GM19467 (cell line): ENCODE measurements at regions not wholly inside any gene's neighbourhood (a gene's known extent, or its start where the extent isn't known, plus 50 kb on each side); places are given as distances from the start of the nearest gene placed in this dataset.

ENCODE experiments used
- ATAC-seq: cut with Tn5 transposase; IDR thresholded peaks from one replicate; pipeline ENCODE4 v1.9.1; 2021; ENCODE audit warnings: mild to moderate bottlenecking, moderate library complexity; ENCODE audit not compliant: unreplicated experiment

DNA sequence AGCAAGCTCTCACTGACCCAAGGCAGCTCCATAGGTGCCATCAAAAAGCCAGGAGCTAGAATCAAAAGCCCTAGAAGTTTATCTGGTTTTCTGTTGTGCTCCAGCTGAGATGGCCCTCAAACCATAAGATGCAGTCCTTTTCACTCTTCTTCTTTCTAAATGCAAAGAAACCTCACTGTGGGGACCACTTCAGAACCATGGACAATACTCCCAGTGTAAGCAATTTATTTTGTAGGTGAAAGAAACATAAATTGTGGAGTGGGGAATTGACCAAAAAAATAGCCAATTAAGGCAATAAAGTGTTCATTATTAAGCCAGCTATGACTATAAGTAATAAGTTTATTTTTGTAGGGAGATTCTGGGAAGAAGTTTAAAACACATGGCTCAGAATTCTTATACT, 1399.9 kb downstream of the PLA2G4A start:
- no peak for ATAC-seq

DNA sequence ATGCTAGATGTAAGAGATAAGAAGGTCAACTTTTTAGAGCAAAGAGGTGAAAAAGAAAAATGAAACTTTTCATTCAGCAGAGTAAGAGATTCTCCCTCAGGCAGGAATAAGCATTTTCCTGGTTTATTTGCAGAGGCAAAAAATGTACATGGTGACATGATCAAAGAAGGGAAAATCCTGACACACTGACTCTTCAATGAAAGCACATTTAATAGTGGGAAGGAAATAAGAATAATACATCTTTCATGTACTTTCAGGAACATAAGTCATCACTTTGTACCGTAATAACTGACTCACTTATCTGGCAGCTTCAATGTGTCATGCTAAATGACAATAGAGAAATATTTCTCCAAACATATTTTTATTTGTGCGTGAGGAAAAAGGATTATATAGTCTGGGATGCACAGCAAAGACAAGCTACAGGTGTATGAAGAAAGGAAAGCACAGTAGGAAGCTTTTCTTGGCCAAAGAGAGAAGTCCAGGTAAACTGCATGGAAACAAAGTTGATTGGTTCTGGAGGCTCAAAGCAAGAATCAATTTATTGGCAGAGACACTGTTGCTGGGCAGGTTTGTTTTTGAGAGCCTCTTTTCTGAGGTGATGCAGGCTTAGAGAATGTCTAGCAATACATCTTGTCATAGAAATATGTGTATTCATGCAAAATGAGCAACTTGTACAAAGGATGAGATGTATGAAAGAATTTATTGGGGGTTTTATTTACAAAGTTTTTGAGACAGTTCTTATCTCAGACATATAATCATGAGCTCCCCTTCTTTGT, 1409.0 kb downstream of the PLA2G4A start:
- no peak for ATAC-seq

DNA sequence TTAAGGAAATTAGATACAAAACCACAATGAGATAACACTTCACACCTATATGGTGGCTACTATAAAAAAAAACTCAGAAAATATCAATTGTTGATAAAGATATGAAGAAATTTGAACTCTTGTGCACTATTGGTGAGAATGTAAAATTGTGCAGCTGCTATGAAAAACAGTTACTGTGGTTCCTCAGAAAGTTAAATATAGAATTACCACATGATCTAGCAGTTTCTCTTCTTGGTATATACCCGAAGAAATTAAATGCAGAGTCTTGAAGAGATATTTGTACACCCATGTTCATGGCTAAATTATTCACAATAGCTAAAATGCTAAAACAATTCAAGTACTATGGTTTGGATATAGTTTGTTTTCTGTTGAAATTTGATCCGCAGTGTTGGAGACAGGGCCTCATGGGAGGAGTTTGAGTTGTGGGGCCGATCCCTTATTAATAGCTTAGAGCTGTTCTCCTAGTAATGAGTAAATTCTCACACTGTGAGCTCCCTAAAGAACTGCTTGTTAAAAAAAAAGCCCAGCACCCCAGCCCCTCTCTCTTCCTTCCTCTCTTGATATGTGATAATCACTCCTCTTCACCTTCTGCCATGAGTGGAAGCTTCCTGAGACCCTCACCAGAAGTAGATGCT, 1412.1 kb downstream of the PLA2G4A start:
- no peak for ATAC-seq

- ATAC-seq, result no peak
Observed at GRCh38 chr1:188241629-188242028, 1412.9 kb downstream of the PLA2G4A start.

- no peak for ATAC-seq
Observed at GRCh38 chr1:188243456-188243855, 1414.7 kb downstream of the PLA2G4A start.

DNA sequence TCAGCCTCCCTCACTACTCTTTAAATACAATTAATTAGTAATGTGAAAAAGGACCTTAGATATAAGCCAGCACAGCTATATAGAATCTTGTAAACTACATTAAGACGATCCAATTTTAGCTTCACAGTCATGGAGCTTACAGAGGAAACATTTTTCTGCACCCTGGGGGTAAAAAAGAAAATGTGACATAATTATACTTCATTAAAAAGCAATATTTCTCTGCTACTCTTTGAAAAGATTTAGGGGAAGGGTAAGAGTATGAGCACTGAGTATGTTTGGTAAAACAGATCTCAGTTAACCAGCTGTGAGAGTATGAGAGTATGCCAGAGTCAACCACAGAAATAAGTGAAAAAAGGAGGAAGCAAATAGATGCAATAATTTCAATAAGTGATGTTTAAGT, 1415.9 kb downstream of the PLA2G4A start:
- ATAC-seq, result no peak

- no peak for ATAC-seq
Observed at GRCh38 chr1:188247255-188247654, 1418.5 kb downstream of the PLA2G4A start.

- no peak for ATAC-seq
Observed at GRCh38 chr1:188249811-188250210, 1421.1 kb downstream of the PLA2G4A start.

DNA sequence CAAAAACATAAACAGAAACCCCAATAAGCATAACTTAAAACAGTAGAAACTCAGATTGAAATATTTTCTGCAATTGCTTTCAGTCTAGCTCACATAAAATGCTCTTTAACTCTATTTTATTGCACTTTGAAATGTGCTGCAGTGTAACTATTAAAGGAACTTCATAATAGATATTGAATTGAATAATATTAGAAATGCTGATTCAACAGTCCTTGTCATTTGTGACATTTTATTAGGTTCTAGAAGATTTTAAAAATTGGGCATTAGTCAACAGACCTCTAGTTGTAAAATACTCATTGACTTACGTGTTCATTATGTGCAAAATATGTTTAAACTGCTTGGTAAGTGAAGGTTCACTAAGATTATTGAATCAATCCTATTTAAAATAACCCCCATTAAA, 1422.3 kb downstream of the PLA2G4A start:
- ATAC-seq, result no peak

DNA sequence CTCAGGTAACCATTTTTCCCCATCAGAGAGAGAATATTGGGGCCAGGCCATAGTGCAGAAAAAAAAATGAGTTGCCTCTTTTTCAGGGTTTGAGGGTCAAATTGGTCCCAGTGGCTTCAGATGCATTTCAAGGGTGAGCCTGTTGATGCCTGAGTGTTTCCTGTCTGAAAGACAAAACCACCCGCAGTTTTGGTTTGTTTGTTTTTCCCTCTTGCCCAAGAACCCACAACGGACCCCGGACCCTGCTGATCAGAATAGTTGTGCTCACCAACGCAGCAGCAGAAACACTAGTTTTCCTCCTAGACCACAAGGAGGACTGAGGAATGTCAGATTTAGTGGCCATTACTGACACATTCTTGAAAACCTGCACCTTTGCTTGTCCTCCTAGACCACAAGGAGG, 1433.1 kb downstream of the PLA2G4A start:
- ATAC-seq, result no peak

DNA sequence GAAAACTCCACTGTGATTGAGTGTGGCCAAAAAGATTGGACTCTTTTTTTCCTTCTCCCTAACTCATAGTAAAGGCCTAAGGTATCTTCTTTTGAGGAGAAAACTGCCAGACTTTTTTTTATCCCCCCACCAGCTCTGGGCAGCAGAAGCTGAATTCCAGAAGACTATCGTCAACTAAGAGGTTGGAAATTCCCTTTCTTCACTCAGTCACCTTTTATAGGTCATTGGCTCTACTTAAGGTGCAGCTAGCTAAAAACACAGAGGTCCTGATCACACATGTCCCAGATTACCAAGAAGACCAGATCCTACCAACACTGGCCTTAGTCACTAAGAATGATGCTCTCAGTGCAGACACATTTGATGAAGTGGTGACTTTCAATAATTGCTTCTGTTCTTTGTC, 1441.2 kb downstream of the PLA2G4A start:
- ATAC-seq, result no peak

- ATAC-seq, result no peak
Observed at GRCh38 chr1:188270497-188270896, 1441.7 kb downstream of the PLA2G4A start.

- no peak for ATAC-seq
Observed at GRCh38 chr1:188277771-188278170, 1449.0 kb downstream of the PLA2G4A start.

GRCh38 chr1:188281921-188282320, 1453.2 kb downstream of the PLA2G4A start:
- no peak for ATAC-seq

- ATAC-seq, result no peak
Observed at GRCh38 chr1:188295157-188295556, 1466.4 kb downstream of the PLA2G4A start.

DNA sequence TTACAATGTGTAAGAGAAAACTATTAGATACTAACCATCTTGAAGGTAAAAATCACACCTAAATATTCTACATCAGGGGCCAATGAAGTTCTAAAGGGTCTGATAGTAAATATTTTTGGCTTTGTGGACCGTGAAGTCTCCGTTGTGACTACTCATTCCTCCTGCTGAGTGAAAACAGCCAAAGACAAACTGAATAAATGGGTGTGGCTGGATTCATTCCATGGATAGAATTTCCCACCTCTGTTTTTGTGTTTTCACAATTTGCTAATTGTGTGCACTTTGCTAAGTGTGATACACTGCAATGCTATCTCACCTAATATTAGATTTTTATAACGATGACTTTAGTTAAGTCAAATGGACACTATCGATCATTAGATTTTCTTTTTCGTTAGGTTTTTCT, 1474.0 kb downstream of the PLA2G4A start:
- no peak for ATAC-seq

DNA sequence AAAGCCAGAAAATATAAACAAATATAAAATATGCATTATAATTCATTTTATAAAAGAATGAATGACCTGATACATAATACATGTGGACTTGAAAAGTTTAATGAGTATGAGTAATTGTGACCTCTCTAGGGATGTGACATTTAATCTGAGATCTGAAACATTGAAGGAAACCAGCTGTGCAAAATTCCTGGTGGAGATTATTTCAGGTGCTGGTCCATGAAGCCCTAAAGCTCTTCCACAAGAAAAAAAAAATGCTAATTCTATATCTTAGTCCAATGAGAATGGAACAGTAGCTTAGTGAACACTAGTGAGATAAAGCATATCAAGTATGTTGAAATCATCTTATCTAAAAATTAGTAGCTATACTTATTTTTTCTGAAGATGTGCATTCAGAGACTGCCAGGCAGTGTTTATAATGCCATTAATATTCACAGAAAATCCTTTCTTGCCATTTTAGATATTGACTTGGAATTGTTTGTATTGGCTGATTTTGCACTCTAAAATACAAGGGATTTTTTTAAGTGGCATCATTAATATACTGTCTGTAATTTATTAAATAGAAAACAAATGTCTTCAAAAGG, 1485.9 kb downstream of the PLA2G4A start:
- no peak for ATAC-seq

DNA sequence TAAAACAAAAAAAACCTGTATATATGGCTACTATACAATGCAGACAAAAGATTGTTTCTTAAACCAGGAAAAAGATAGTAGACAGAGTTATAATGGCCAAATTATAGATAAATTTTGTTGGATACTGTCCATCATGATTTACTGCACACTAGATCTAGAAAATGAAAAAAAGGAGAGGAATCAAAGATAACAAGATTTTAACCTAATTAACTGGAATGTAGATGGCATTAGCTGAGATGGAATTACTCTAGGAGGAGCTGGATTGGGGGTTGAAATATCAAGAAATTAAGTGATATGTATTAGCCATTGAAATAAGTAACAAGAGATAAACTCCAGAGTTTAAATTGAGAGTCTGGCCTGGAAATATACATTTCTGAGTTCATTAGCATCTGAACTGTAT, 1489.1 kb downstream of the PLA2G4A start:
- ATAC-seq, result no peak

GRCh38 chr1:188325211-188325610, 1496.5 kb downstream of the PLA2G4A start:
- ATAC-seq, result no peak

DNA sequence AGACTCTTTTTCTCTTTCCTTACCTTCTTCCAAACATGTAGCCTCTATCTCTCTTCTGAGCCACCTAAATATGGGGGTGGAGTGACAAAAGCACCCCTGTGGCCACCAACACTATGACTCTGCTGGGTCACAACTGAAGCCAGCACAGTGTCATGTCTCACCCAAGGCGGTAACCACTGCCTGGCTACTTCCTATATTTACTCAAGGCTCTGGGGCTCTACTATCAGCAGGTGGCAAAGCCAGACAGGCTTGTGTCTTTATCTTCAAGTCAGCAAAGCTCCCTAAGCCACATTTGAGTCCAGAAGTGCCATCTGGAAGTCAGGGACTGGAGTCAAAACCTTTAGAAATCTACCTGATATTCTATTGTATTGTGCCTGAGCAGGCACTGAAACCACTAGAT, 1515.2 kb downstream of the PLA2G4A start:
- ATAC-seq, result no peak

DNA sequence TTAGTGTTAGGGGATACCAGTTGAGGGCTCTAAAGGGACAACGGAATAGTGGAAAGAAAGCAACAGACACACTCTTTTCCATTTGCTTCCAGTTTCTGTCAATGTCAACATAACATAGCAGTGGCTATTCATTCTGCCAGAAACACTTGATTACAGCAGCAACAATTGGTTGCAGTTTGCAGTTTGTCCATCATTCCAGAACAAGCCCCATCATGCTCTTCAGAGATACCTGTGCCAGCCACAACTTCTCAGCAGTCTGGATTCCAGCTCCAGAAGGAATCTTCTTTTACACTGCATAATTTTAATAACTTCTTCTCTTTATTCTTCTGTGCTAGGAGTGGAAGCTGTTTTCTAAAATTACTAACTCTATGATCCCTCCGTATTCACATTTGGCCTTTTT, 1521.4 kb downstream of the PLA2G4A start:
- ATAC-seq, result no peak

- ATAC-seq, result no peak
Observed at GRCh38 chr1:188355082-188355481, 1526.3 kb downstream of the PLA2G4A start.
